Activated naive CD8-positive, alpha-beta T cell treated with anti-CD3 and anti-CD28 coated beads for 36 hours (primary cell): ENCODE measurements at regions not wholly inside any gene's neighbourhood (a gene's known extent, or its start where the extent isn't known, plus 50 kb on each side); places are given as distances from the start of the nearest gene placed in this dataset.

Experiments used
- DNase-seq: peaks from one replicate; pipeline ENCODE4 v3.0.0; 2021
- H3K27ac Mint-ChIP-seq: one replicate; pipeline ENCODE4 v1.8.0; 2022; ENCODE audit warnings: mild to moderate bottlenecking, moderate library complexity, mixed read lengths
- H3K27me3 Mint-ChIP-seq: one replicate; pipeline ENCODE4 v1.8.0; 2022; ENCODE audit warnings: mild to moderate bottlenecking, mixed read lengths
- H3K36me3 Mint-ChIP-seq: one replicate; pipeline ENCODE4 v1.8.0; 2021; ENCODE audit warnings: mild to moderate bottlenecking, mixed read lengths
- H3K4me1 Mint-ChIP-seq: one replicate; pipeline ENCODE4 v1.8.0; 2021; ENCODE audit warnings: mixed read lengths
- H3K4me3 Mint-ChIP-seq: one replicate; pipeline ENCODE4 v1.8.0; 2022; ENCODE audit warnings: mild to moderate bottlenecking, moderate library complexity, mixed read lengths
- H3K9me3 Mint-ChIP-seq: one replicate; pipeline ENCODE4 v1.8.0; 2022; ENCODE audit warnings: mixed read lengths

DNA sequence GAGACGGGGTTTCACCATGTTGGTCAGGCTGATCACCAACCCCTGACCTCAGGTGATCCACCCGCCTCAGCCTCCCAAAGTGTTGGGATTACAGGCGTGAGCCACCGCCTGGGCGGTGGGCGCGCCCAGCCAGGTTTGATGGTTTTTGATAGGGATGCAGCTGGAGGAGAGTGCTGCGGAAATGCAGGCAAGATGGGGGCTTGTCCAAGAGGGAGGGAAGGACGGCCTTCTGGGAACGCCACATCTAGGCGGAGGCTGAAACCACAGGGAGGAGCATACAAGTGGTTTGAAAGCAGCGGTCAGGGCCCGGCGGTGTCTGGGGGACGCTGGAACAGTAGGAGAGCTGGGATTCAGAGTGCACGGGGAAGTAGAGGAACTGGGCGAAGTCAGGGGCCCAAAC is 134.6 kb downstream of the VRK1 start:
- H3K4me1 Mint-ChIP-seq, result no peaks in the 10 kb centered on the region
- H3K27ac Mint-ChIP-seq, result no peak overlapping the region
- H3K36me3 Mint-ChIP-seq, result peaks cover 6% of the 10 kb centered on the region
- no peaks in the 10 kb centered on the region for H3K9me3 Mint-ChIP-seq
- H3K27me3 Mint-ChIP-seq, result no peaks in the 10 kb centered on the region
- DNase-seq, result no peak
- no peak overlapping the region for H3K4me3 Mint-ChIP-seq

DNA sequence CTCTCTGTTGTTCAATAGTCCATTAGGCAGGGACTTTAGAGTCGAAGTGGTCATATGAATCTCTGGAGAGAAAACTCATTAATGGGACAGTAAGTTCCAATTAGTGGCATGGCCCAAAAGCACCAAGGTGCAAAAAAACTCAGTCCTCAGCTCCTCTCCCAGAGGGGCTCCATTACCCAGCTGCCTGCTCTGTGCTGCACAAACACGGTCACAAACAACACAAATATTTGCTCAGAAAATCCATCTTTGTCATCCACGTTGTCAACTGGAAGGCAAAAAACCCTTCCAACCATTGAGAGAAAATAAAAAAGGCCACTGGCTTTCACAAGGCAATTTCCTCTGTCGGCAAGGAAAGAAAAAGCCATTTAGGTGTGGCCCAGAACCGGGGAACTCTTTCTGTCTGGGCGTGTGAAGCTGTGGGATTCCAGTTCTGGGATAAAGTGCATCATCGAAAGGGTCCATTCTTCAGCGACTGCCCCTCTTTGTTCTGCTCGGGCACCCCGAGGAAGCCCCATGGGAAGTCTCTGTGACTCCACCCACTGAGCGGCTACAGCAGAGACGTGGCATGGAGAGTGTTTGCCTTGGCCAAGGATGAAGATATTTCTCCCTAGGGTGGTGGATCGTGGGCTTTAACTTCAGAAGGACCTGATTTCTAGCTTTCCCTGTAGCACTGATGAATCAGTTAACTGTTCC is 137.6 kb downstream of the VRK1 start:
- Mint-ChIP-seq H3K4me1 (no peaks in the 10 kb centered on the region), H3K4me3 (no peak overlapping the region), H3K9me3 (no peaks in the 10 kb centered on the region), H3K27ac (no peak overlapping the region), H3K27me3 (no peaks in the 10 kb centered on the region), H3K36me3 (peaks cover 6% of the 10 kb centered on the region)
- DNase-seq, result no peak

GRCh38 chr14:96938946-96939345 is 141.8 kb downstream of the VRK1 start:
- H3K27ac Mint-ChIP-seq, result no peak overlapping the region
- no peak overlapping the region for H3K4me3 Mint-ChIP-seq
- no peaks in the 10 kb centered on the region for H3K4me1 Mint-ChIP-seq
- H3K9me3 Mint-ChIP-seq, result no peaks in the 10 kb centered on the region
- H3K36me3 Mint-ChIP-seq, result no peaks in the 10 kb centered on the region
- no peaks in the 10 kb centered on the region for H3K27me3 Mint-ChIP-seq
- no peak for DNase-seq

DNA sequence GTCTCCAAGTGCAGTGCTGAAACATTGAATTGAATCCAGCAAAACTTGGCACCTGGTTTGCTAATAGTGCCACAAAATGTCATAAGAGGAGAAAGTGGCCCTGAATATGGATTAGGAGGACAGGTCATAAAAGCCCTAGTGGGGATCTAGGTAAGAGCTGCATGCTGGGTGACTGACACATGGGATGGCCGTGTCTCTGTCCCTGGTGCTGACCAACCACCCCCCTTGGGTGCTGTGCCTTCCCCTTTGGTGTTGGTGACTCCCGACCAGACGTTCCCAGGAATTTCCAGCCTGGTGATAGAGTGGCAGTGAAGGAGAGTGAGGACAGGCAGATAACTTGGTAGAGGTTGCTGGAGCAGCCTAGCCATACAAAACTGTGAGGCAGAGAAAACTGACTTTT is 142.8 kb downstream of the VRK1 start:
- no peaks in the 10 kb centered on the region for H3K36me3 Mint-ChIP-seq
- no peak for DNase-seq
- H3K27me3 Mint-ChIP-seq, result no peaks in the 10 kb centered on the region
- no peaks in the 10 kb centered on the region for H3K9me3 Mint-ChIP-seq
- H3K4me3 Mint-ChIP-seq, result no peak overlapping the region
- no peaks in the 10 kb centered on the region for H3K4me1 Mint-ChIP-seq
- H3K27ac Mint-ChIP-seq, result no peak overlapping the region

- no peak overlapping the region for H3K4me3 Mint-ChIP-seq
- no peak overlapping the region for H3K27ac Mint-ChIP-seq
These were observed 147.1 kb downstream of the VRK1 start for GRCh38 chr14:96944297-96944696.

GRCh38 chr14:96945721-96946120 is 148.5 kb downstream of the VRK1 start:
- Mint-ChIP-seq H3K36me3 (peaks cover 6% of the 10 kb centered on the region), H3K27ac (no peak overlapping the region), H3K9me3 (peaks cover 2% of the 10 kb centered on the region), H3K4me3 (no peak overlapping the region), H3K27me3 (no peaks in the 10 kb centered on the region), H3K4me1 (peaks cover 11% of the 10 kb centered on the region)
- no peak for DNase-seq

More at GRCh38 chr14:96944297-96944696, 147.1 kb downstream of the VRK1 start:
- peaks cover 8% of the 10 kb centered on the region for H3K4me1 Mint-ChIP-seq
- H3K27me3 Mint-ChIP-seq, result no peaks in the 10 kb centered on the region
- peaks cover 2% of the 10 kb centered on the region for H3K9me3 Mint-ChIP-seq
- peaks cover 6% of the 10 kb centered on the region for H3K36me3 Mint-ChIP-seq
- DNase-seq, result no peak

DNA sequence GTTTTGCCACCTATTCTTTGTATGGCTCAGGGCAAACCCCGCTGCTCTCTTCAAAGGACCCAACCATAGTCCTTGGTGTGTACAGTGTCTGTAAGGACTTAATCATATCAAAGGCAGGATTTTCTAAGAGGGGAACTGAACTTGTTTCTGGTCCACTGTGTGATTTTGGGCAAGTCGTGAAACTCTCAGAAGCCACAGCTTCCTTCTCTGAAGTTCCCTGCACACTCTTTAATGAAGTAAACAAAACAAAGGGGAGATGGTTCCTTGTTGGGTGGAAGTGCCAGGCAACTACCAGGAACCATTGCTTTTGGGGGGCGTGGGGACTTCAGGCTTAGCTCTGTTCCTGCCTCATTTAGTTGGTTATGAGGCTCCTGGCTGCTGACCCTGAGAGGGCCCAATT is 152.4 kb downstream of the VRK1 start:
- no peak overlapping the region for H3K27ac Mint-ChIP-seq

GRCh38 chr14:96951511-96951910 is 154.3 kb downstream of the VRK1 start:
- peaks cover 5% of the 10 kb centered on the region for H3K9me3 Mint-ChIP-seq
- no peak for DNase-seq
- no peak overlapping the region for H3K4me3 Mint-ChIP-seq
- H3K36me3 Mint-ChIP-seq, result peaks cover 16% of the 10 kb centered on the region
- H3K4me1 Mint-ChIP-seq, result peaks cover 5% of the 10 kb centered on the region
- H3K27ac Mint-ChIP-seq, result no peak overlapping the region
- H3K27me3 Mint-ChIP-seq, result no peaks in the 10 kb centered on the region

More for the DNA sequence above, 152.4 kb downstream of the VRK1 start:
- no peaks in the 10 kb centered on the region for H3K27me3 Mint-ChIP-seq
- H3K4me1 Mint-ChIP-seq, result peaks cover 11% of the 10 kb centered on the region
- H3K36me3 Mint-ChIP-seq, result peaks cover 16% of the 10 kb centered on the region
- peaks cover 5% of the 10 kb centered on the region for H3K9me3 Mint-ChIP-seq
- no peak for DNase-seq
- H3K4me3 Mint-ChIP-seq, result no peak overlapping the region

GRCh38 chr14:96953087-96953874 is 156.1 kb downstream of the VRK1 start:
- H3K27ac Mint-ChIP-seq, result no peak overlapping the region
- H3K4me3 Mint-ChIP-seq, result no peak overlapping the region
- peaks cover 7% of the 10 kb centered on the region for H3K4me1 Mint-ChIP-seq
- no peak for DNase-seq
- H3K9me3 Mint-ChIP-seq, result peaks cover 7% of the 10 kb centered on the region
- no peaks in the 10 kb centered on the region for H3K27me3 Mint-ChIP-seq
- H3K36me3 Mint-ChIP-seq, result peaks cover 13% of the 10 kb centered on the region

- Mint-ChIP-seq H3K27ac (no peak overlapping the region), H3K9me3 (peaks cover 6% of the 10 kb centered on the region), H3K4me1 (peaks cover 7% of the 10 kb centered on the region), H3K4me3 (no peak overlapping the region), H3K27me3 (no peaks in the 10 kb centered on the region), H3K36me3 (peaks cover 12% of the 10 kb centered on the region)
- no peak for DNase-seq
These were observed 156.6 kb downstream of the VRK1 start for GRCh38 chr14:96953875-96954185.

DNA sequence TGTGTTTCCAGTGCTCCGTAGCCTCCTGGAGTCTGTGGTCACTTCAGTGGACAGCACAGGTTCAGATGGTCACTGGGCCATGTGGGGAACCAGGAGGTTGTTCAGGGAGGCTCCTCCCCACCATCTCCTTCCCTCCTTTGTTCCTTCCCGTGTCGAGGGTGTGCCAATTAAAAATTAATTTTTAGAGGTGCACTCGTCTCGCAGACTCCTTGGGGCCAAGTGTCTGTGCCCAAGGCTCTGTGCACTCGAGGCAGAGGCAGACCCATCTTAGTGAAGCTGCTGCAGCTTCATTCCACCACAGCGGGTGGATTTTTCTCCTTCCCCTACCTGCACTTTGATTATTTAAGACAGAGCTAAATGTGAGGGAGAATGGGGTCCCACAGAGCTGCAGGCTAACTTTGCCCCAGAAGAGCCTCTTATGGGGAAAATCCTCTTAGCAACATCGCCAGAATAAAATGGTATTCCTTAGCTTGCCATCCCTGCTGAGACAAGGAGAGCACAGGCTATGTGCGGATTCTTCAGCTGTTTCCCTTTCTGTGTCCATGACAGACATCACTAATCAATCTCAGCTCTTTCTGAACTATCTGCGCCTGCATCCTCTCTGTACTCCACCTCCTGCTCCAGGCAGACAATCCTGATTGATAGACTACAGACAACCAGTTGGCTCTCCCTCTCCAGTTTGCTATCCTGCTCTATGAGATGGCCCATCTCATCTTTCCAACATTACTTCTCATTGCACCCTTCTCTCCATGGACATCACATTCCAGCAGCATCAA is 159.5 kb downstream of the VRK1 start:
- Mint-ChIP-seq H3K9me3 (peaks cover 20% of the 10 kb centered on the region), H3K27me3 (no peaks in the 10 kb centered on the region), H3K4me3 (no peak overlapping the region), H3K27ac (no peak overlapping the region), H3K4me1 (peaks cover 11% of the 10 kb centered on the region), H3K36me3 (peaks cover 22% of the 10 kb centered on the region)
- DNase-seq, result no peak

- H3K27ac Mint-ChIP-seq, result no peak overlapping the region
- H3K4me1 Mint-ChIP-seq, result peaks cover 23% of the 10 kb centered on the region
- peaks cover 24% of the 10 kb centered on the region for H3K36me3 Mint-ChIP-seq
- H3K9me3 Mint-ChIP-seq, result peaks cover 24% of the 10 kb centered on the region
- no peaks in the 10 kb centered on the region for H3K27me3 Mint-ChIP-seq
- H3K4me3 Mint-ChIP-seq, result no peak overlapping the region
- DNase-seq, result no peak
These were observed 160.9 kb downstream of the VRK1 start for GRCh38 chr14:96958057-96958456.

DNA sequence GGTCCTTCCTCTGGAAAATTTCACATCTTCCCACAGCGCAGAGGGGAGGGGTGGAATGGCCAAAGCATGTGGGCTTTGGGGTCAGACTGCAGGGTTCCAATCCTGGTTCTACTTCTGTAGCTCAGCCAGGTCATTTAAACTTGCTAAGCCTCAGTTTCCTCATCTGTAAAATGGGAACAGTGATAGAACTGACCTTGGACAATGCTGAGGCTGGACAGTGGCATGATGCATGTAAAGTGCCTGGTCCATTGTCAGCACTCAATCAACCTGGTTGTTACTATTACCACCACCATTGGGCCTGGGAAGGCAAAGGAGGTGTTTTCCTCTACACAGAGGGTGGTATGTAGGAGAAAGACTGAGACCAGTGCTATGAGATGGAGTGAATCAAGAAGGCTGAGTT is 162.8 kb downstream of the VRK1 start:
- no peaks in the 10 kb centered on the region for H3K27me3 Mint-ChIP-seq
- no peak for DNase-seq
- no peak overlapping the region for H3K4me3 Mint-ChIP-seq
- peaks cover 28% of the 10 kb centered on the region for H3K9me3 Mint-ChIP-seq
- peaks cover 26% of the 10 kb centered on the region for H3K36me3 Mint-ChIP-seq
- H3K27ac Mint-ChIP-seq, result no peak overlapping the region
- H3K4me1 Mint-ChIP-seq, result peaks cover 34% of the 10 kb centered on the region

GRCh38 chr14:96960598-96961116 is 163.5 kb downstream of the VRK1 start:
- peaks cover 28% of the 10 kb centered on the region for H3K9me3 Mint-ChIP-seq
- H3K27ac Mint-ChIP-seq, result no peak overlapping the region
- H3K36me3 Mint-ChIP-seq, result peaks cover 26% of the 10 kb centered on the region
- H3K4me3 Mint-ChIP-seq, result no peak overlapping the region
- H3K27me3 Mint-ChIP-seq, result no peaks in the 10 kb centered on the region
- no peak for DNase-seq
- H3K4me1 Mint-ChIP-seq, result peaks cover 32% of the 10 kb centered on the region

DNA sequence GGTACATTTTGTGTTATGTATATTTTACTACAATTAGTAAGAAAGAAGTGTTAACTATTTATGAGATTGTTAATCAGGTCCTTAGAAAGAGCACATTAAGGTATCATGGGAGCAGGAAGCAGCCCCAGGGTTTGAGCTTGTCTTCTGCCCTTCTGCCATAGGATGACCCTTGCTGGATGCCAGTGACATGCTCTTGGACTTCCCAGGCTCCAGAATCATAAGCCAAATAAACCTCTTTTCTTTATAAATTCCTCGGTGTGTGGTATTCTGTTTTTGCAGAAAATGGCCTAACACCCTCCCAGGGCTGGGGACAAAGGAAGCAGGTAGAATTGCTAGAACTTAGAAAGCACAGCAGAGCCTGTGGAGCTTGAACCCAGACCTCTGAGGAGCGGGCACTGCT is 164.7 kb downstream of the VRK1 start:
- Mint-ChIP-seq H3K27me3 (no peaks in the 10 kb centered on the region), H3K36me3 (peaks cover 26% of the 10 kb centered on the region), H3K27ac (peak overlapping the region; percentile 79), H3K9me3 (peaks cover 27% of the 10 kb centered on the region), H3K4me1 (peaks cover 39% of the 10 kb centered on the region), H3K4me3 (no peak overlapping the region)
- no peak for DNase-seq
